Activated CD8-positive, alpha-beta T cell treated with anti-CD3 and anti-CD28 coated beads for 36 hours (primary cell): ENCODE measurements at regions not wholly inside any gene's neighbourhood (a gene's known extent, or its start where the extent isn't known, plus 50 kb on each side); places are given as distances from the start of the nearest gene placed in this dataset.

Experiments
- ATAC-seq: fragments of 200-7000 bp; cut with Tn5 transposase; one replicate; pipeline ENCODE4 v1.10.0; 2021; ENCODE audit warnings: mild to moderate bottlenecking, moderate library complexity
- CTCF ChIA-PET: fragments of 350-600 bp; sonication (Branson Sonifier 250); formaldehyde crosslinking; loops from one replicate; lab custom pipeline; 2021; ENCODE audit warnings: antibody characterized with exemption; lab: Charles Lee
- POLR2A ChIA-PET: fragments of 350-600 bp; sonication (Branson Sonifier 250); formaldehyde crosslinking; loops from one replicate; lab custom pipeline; 2021; ENCODE audit warnings: antibody characterized with exemption; lab: Charles Lee
- DNase-seq: peaks from one replicate; pipeline ENCODE4 v3.0.0-alpha.2; 2020
- H3K27ac Mint-ChIP-seq: one replicate; pipeline ENCODE4 v1.8.0; 2021; ENCODE audit warnings: mild to moderate bottlenecking, mixed read lengths
- H3K27me3 Mint-ChIP-seq: one replicate; pipeline ENCODE4 v1.8.0; 2021; ENCODE audit warnings: mixed read lengths
- H3K36me3 Mint-ChIP-seq: one replicate; pipeline ENCODE4 v1.8.0; 2021; ENCODE audit warnings: low read depth, mixed read lengths
- H3K4me1 Mint-ChIP-seq: one replicate; pipeline ENCODE4 v1.8.0; 2021; ENCODE audit warnings: low read depth, mixed read lengths
- H3K4me3 Mint-ChIP-seq: one replicate; pipeline ENCODE4 v1.8.0; 2021; ENCODE audit warnings: mild to moderate bottlenecking, moderate library complexity, mixed read lengths
- H3K9me3 Mint-ChIP-seq: one replicate; pipeline ENCODE4 v1.8.0; 2021; ENCODE audit warnings: mixed read lengths
- CTCF ChIP-seq: fragments of 200-600 bp; IDR thresholded peaks from one replicate; pipeline ENCODE4 v1.8.0; 2022; ENCODE audit warnings: antibody characterized with exemption, mild to moderate bottlenecking
- intact Hi-C: fragments of 100-400 bp; cut with micrococcal nuclease; formaldehyde crosslinking; loops from one replicate; pipeline ENCODE4 v1.10.0; 2022

DNA sequence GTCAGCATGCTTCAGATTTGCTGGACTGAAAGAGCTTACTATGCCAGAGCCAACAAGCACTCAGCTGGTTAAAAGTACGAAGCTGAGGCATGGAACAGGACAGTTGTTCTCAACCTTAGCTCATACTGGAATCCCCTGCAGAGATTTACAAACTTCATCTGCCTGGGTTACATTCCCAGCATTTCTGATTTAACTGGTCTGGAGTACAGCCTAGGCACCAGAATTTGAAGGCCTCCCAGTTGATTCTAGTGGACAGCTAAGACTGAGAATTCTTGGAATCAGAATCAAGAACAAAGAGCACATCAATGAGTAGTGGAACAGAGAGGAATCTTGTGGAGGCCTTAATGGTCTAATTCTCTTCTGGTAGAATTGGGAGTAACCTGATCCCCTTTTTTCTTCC lies 298.2 kb upstream of the NXPH2 start:
- intact Hi-C loops = no loop called here
- CTCF ChIA-PET = no interaction called here
- no peak overlapping the region for H3K4me3 Mint-ChIP-seq
- no peaks in the 10 kb centered on the region for H3K9me3 Mint-ChIP-seq
- no peaks in the 10 kb centered on the region for H3K27me3 Mint-ChIP-seq
- TF ChIP-seq CTCF = no peak
- H3K4me1 Mint-ChIP-seq = no peaks in the 10 kb centered on the region
- POLR2A ChIA-PET = no interaction called here
- H3K36me3 Mint-ChIP-seq = no peaks in the 10 kb centered on the region
- DNase-seq (no peak), ATAC-seq (no peak)
- H3K27ac Mint-ChIP-seq = no peak overlapping the region

- no peak for TF ChIP-seq CTCF
- intact Hi-C loops = no loop called here
- ATAC-seq (no peak), DNase-seq (no peak)
- peaks cover 1% of the 10 kb centered on the region for H3K9me3 Mint-ChIP-seq
- no peak overlapping the region for H3K4me3 Mint-ChIP-seq
- H3K27ac Mint-ChIP-seq = no peak overlapping the region
- no peaks in the 10 kb centered on the region for H3K27me3 Mint-ChIP-seq
- H3K4me1 Mint-ChIP-seq = no peaks in the 10 kb centered on the region
- POLR2A ChIA-PET = no interaction called here
- no peaks in the 10 kb centered on the region for H3K36me3 Mint-ChIP-seq
- CTCF ChIA-PET = no interaction called here
Measured at GRCh38 chr2:139077099-139077737, 297.0 kb upstream of the NXPH2 start.

GRCh38 chr2:139067874-139068273 lies 287.7 kb upstream of the NXPH2 start:
- ChIA-PET CTCF (no interaction called here), POLR2A (no interaction called here)
- intact Hi-C loops = no loop called here

GRCh38 chr2:139067072-139067471 lies 286.9 kb upstream of the NXPH2 start:
- H3K4me3 Mint-ChIP-seq = no peak overlapping the region
- no peaks in the 10 kb centered on the region for H3K4me1 Mint-ChIP-seq
- H3K27me3 Mint-ChIP-seq = no peaks in the 10 kb centered on the region
- H3K27ac Mint-ChIP-seq = no peak overlapping the region
- no peaks in the 10 kb centered on the region for H3K36me3 Mint-ChIP-seq
- no peak for TF ChIP-seq CTCF
- ChIA-PET POLR2A (no interaction called here), CTCF (no interaction called here)
- ATAC-seq = no peak
- peaks cover 12% of the 10 kb centered on the region for H3K9me3 Mint-ChIP-seq
- intact Hi-C loops = no loop called here
- DNase-seq = no peak

More at GRCh38 chr2:139067874-139068273, 287.7 kb upstream of the NXPH2 start:
- no peak for ATAC-seq
- no peak for TF ChIP-seq CTCF
- Mint-ChIP-seq H3K4me3 (no peak overlapping the region), H3K36me3 (no peaks in the 10 kb centered on the region), H3K27ac (no peak overlapping the region), H3K9me3 (peaks cover 10% of the 10 kb centered on the region), H3K4me1 (no peaks in the 10 kb centered on the region), H3K27me3 (no peaks in the 10 kb centered on the region)
- no peak for DNase-seq

DNA sequence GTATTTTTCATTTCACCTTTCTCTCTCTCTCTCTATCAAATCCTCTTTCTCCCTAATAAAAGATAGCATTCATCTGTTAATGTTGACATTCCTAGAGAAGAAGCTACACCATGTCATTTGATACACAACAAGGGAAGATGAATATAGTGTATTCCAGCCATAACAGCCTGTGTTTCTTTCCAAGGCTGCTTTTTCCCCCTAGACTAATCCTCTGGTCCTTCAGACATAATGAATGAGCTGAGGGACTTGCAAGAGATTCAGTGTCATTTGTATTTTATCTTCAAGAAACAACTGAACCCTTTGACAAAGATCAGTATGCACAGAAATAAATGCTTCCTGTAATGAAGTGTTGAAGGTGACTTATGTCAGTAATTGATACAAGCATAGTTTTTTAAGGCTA lies 284.0 kb upstream of the NXPH2 start:
- no peak for DNase-seq
- intact Hi-C loops = no loop called here
- Mint-ChIP-seq H3K4me3 (no peak overlapping the region), H3K27me3 (no peaks in the 10 kb centered on the region), H3K9me3 (peaks cover 9% of the 10 kb centered on the region), H3K36me3 (no peaks in the 10 kb centered on the region), H3K4me1 (no peaks in the 10 kb centered on the region), H3K27ac (no peak overlapping the region)
- ATAC-seq = no peak
- CTCF ChIA-PET = no interaction called here
- TF ChIP-seq CTCF = no peak
- POLR2A ChIA-PET = no interaction called here
